Upper lobe of left lung (tissue), 4 donors: ENCODE measurements at regions not wholly inside any gene's neighbourhood (a gene's known extent, or its start where the extent isn't known, plus 50 kb on each side); places are given as distances from the start of the nearest gene placed in this dataset.

Experiments used
- CTCF ChIP-seq, 6 experiments: fragments of 450-650 bp in 4 of 6; fragments of 200-600 bp in 2 of 6; sonication (generic) in 2 of 6; IDR thresholded peaks; one replicate each; pipeline ENCODE4 v1.5.1; 2016 to 2019; ENCODE audit warnings: antibody characterized with exemption in 6 of 6
- POLR2AphosphoS5 ChIP-seq, 2 donors: sonication (generic); formaldehyde crosslinking; IDR thresholded peaks; one replicate each; pipeline ENCODE4 v1.5.1; 2017; ENCODE audit warnings: antibody characterized with exemption in 2 of 2

- no peak for TF ChIP-seq POLR2AphosphoS5 (IDR thresholded peaks at IDR 0.05)
- TF ChIP-seq CTCF (IDR thresholded peaks at IDR 0.05) = no peak
These were observed 206.6 kb downstream of the HAUS1 start for GRCh38 chr18:46310675-46311345.
